ENCODE measurements at regions not wholly inside any gene's neighbourhood (a gene's known extent, or its start where the extent isn't known, plus 50 kb on each side); places are given as distances from the start of the nearest gene placed in this dataset.
A peak's percentile ranks its signal among the peaks of the same experiment; 100 is the strongest.
"Not testable (repeated sequence)": the region's sequence is repeated elsewhere in the genome, so short reads cannot be mapped to it uniquely, and the experiment has no call there.

GRCh38 chr10:60479305-60480020, 89.8 kb upstream of the ANK3 start:
- Mint-ChIP-seq H3K9me3 (no peaks in the 10 kb centered on the region), H3K27me3 (peaks cover 0 to 7% (median 3%) of the 10 kb centered on the region in 3 donors), H3K4me1 (no peaks in the 10 kb centered on the region), H3K4me3 (no peak overlapping the region), H3K36me3 (no peaks in the 10 kb centered on the region), H3K27ac (no peak overlapping the region)
- no peak for ATAC-seq (ENCODE audit: low read depth in 2 of 2)
- no peak for DNase-seq

- no peak for ATAC-seq (ENCODE audit: low read depth in 2 of 2)
- H3K27ac Mint-ChIP-seq = no peak overlapping the region
Measured at GRCh38 chr10:60476451-60476850, 86.8 kb upstream of the ANK3 start.

GRCh38 chr10:60473557-60473956, 83.9 kb upstream of the ANK3 start:
- H3K4me3 Mint-ChIP-seq = no peak overlapping the region
- DNase-seq (no peak), ATAC-seq (ENCODE audit: low read depth in 2 of 2) (no peak)
- H3K27ac Mint-ChIP-seq = no peak overlapping the region
- H3K9me3 Mint-ChIP-seq = no peaks in the 10 kb centered on the region
- peaks cover 0 to 6% of the 10 kb centered on the region in 2 donors for H3K36me3 Mint-ChIP-seq
- peaks cover 0 to 8% (median 7%) of the 10 kb centered on the region in 3 donors for H3K27me3 Mint-ChIP-seq
- H3K4me1 Mint-ChIP-seq = no peaks in the 10 kb centered on the region

More at GRCh38 chr10:60476451-60476850, 86.8 kb upstream of the ANK3 start:
- H3K4me1 Mint-ChIP-seq = no peaks in the 10 kb centered on the region
- peaks cover 0 to 6% of the 10 kb centered on the region in 2 donors for H3K36me3 Mint-ChIP-seq
- H3K27me3 Mint-ChIP-seq = peaks cover 0 to 8% (median 7%) of the 10 kb centered on the region in 3 donors
- DNase-seq = no peak
- H3K4me3 Mint-ChIP-seq = no peak overlapping the region
- no peaks in the 10 kb centered on the region for H3K9me3 Mint-ChIP-seq

- Mint-ChIP-seq H3K4me3 (no peak overlapping the region), H3K4me1 (no peaks in the 10 kb centered on the region), H3K27me3 (peaks cover 0 to 5% (median 0%) of the 10 kb centered on the region in 3 donors), H3K9me3 (no peaks in the 10 kb centered on the region), H3K27ac (no peak overlapping the region), H3K36me3 (peaks cover 0 to 6% of the 10 kb centered on the region in 2 donors)
- ATAC-seq (ENCODE audit: low read depth in 2 of 2) = no peak
- DNase-seq = no peak
Measured at GRCh38 chr10:60470091-60470490, 80.4 kb upstream of the ANK3 start.

GRCh38 chr10:60469147-60469546, 79.5 kb upstream of the ANK3 start:
- ATAC-seq (ENCODE audit: low read depth in 2 of 2); H3K4me1 Mint-ChIP-seq; H3K36me3 Mint-ChIP-seq; H3K4me3 Mint-ChIP-seq; H3K9me3 Mint-ChIP-seq; DNase-seq; H3K27ac Mint-ChIP-seq; H3K27me3 Mint-ChIP-seq: not testable (repeated sequence)

GRCh38 chr10:60467202-60467546, 77.5 kb upstream of the ANK3 start:
- Mint-ChIP-seq H3K4me1 (peaks cover 0 to 6% (median 4%) of the 10 kb centered on the region in 3 donors), H3K9me3 (no peaks in the 10 kb centered on the region), H3K27ac (no peak overlapping the region), H3K4me3 (no peak overlapping the region), H3K36me3 (no peaks in the 10 kb centered on the region), H3K27me3 (no peaks in the 10 kb centered on the region)
- no peak for DNase-seq
- ATAC-seq (ENCODE audit: low read depth in 2 of 2) = no peak

- H3K27ac Mint-ChIP-seq = peak overlapping the region in 1 of 6 donors; percentile 60
- peaks cover 5 to 13% (median 10%) of the 10 kb centered on the region in 3 donors for H3K4me1 Mint-ChIP-seq
- H3K4me3 Mint-ChIP-seq = no peak overlapping the region
- H3K9me3 Mint-ChIP-seq = no peaks in the 10 kb centered on the region
- H3K27me3 Mint-ChIP-seq = no peaks in the 10 kb centered on the region
- no peaks in the 10 kb centered on the region for H3K36me3 Mint-ChIP-seq
- no peak for ATAC-seq (ENCODE audit: low read depth in 2 of 2)
- no peak for DNase-seq
Measured at GRCh38 chr10:60466267-60467201, 76.9 kb upstream of the ANK3 start.

- Mint-ChIP-seq H3K4me3 (no peak overlapping the region), H3K27me3 (no peaks in the 10 kb centered on the region), H3K9me3 (no peaks in the 10 kb centered on the region), H3K27ac (peak overlapping the region in 1 of 6 donors; percentile 60), H3K36me3 (no peaks in the 10 kb centered on the region), H3K4me1 (peaks cover 6 to 14% (median 11%) of the 10 kb centered on the region in 3 donors)
- no peak for ATAC-seq (ENCODE audit: low read depth in 2 of 2)
- DNase-seq = no peak
Measured at GRCh38 chr10:60465801-60466200, 76.1 kb upstream of the ANK3 start.

- ATAC-seq (ENCODE audit: low read depth in 2 of 2) = no peak
- Mint-ChIP-seq H3K9me3 (no peaks in the 10 kb centered on the region), H3K4me1 (peaks cover 6 to 14% (median 11%) of the 10 kb centered on the region in 3 donors), H3K27ac (peak overlapping the region in 1 of 6 donors; percentile 35), H3K36me3 (no peaks in the 10 kb centered on the region), H3K4me3 (no peak overlapping the region), H3K27me3 (no peaks in the 10 kb centered on the region)
- DNase-seq = no peak
Measured at GRCh38 chr10:60464659-60465058, 75.0 kb upstream of the ANK3 start.

- Mint-ChIP-seq H3K27me3 (no peaks in the 10 kb centered on the region), H3K27ac (no peak overlapping the region), H3K4me1 (peaks cover 6 to 14% (median 11%) of the 10 kb centered on the region in 3 donors), H3K36me3 (no peaks in the 10 kb centered on the region), H3K9me3 (no peaks in the 10 kb centered on the region), H3K4me3 (no peak overlapping the region)
- ATAC-seq (ENCODE audit: low read depth in 2 of 2) = no peak
- DNase-seq = no peak
Measured at GRCh38 chr10:60463746-60464145, 74.1 kb upstream of the ANK3 start.

GRCh38 chr10:60461688-60462087, 72.0 kb upstream of the ANK3 start:
- H3K9me3 Mint-ChIP-seq = no peaks in the 10 kb centered on the region
- H3K27ac Mint-ChIP-seq = peak overlapping the region in 1 of 6 donors; percentile 5
- H3K4me3 Mint-ChIP-seq = peak overlapping the region in 2 of 8 donors; percentile 0 to 51
- H3K27me3 Mint-ChIP-seq = no peaks in the 10 kb centered on the region
- peak; percentile 9 for DNase-seq
- no peaks in the 10 kb centered on the region for H3K36me3 Mint-ChIP-seq
- H3K4me1 Mint-ChIP-seq = peaks cover 6 to 14% (median 11%) of the 10 kb centered on the region in 3 donors
- ATAC-seq (ENCODE audit: low read depth in 2 of 2) = peak; percentile 87 to 93

GRCh38 chr10:60459701-60460457, 70.2 kb upstream of the ANK3 start:
- Mint-ChIP-seq H3K27ac (no peak overlapping the region), H3K4me3 (no peak overlapping the region), H3K36me3 (no peaks in the 10 kb centered on the region), H3K9me3 (no peaks in the 10 kb centered on the region), H3K27me3 (no peaks in the 10 kb centered on the region), H3K4me1 (peaks cover 6 to 14% (median 11%) of the 10 kb centered on the region in 3 donors)
- ATAC-seq (ENCODE audit: low read depth in 2 of 2) = no peak
- DNase-seq = no peak

- H3K9me3 Mint-ChIP-seq = no peaks in the 10 kb centered on the region
- peaks cover 17 to 21% (median 20%) of the 10 kb centered on the region in 3 donors for H3K4me1 Mint-ChIP-seq
- H3K27ac Mint-ChIP-seq = no peak overlapping the region
Measured at GRCh38 chr10:60456053-60456452, 66.4 kb upstream of the ANK3 start.

More at GRCh38 chr10:60456053-60456452, 66.4 kb upstream of the ANK3 start:
- DNase-seq (no peak), ATAC-seq (ENCODE audit: low read depth in 2 of 2) (no peak)
- H3K36me3 Mint-ChIP-seq = no peaks in the 10 kb centered on the region
- no peak overlapping the region for H3K4me3 Mint-ChIP-seq
- no peaks in the 10 kb centered on the region for H3K27me3 Mint-ChIP-seq
